Jurkat, Clone E6-1 (cell line): ENCODE measurements at regions not wholly inside any gene's neighbourhood (a gene's known extent, or its start where the extent isn't known, plus 50 kb on each side); places are given as distances from the start of the nearest gene placed in this dataset.
"Not testable (repeated sequence)": the region's sequence is repeated elsewhere in the genome, so short reads cannot be mapped to it uniquely, and the experiment has no call there.

ENCODE experiments used
- DNase-seq: peaks from one replicate; pipeline ENCODE4 v3.0.0-alpha.2; 2011; ENCODE audit warnings: low read depth, low spot score
- H3K4me3 ChIP-seq: 2 replicates; pipeline ENCODE4 v1.5.1; 2011; ENCODE audit warnings: mild to moderate bottlenecking, low read length, control low read depth, moderate library complexity

DNA sequence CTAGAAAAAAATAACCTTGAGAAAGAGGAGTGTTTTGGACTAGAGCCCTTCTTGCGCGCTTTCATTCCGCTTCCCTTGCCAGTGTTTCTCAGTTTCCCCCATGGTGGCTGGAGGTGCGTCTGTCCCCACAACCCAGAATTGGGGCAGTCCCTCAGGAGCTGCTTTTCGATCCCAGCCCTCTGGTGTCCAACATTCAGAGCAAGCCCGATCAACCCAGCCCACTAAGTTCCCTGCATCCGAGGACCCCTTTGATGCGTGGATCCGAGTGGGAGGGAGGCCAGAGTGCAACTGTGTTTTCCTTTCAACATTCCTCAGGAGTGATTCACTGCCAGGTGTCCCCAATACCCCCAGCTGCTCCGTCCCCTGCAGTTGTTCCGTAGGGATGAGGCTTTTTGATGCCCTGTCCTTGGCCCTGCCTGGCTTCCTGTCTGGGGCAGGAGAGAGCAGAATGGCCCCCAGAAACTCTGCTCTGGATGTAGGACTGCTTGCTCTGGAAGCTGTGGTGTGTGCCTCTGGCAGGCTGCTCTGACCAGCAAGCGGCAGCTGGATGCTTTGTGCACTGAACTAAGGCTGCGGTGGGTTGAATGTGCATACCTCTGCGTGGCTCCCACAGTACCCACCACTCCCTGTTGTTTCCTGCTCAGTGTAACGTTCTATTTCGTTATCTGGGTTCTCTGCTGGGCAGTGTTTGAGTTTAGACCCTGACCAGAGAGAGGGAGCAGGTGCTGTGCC, 117.5 kb downstream of the BOD1 start:
- no peak overlapping the region for H3K4me3 ChIP-seq
- DNase-seq, result no peak

- DNase-seq, result no peak
- H3K4me3 ChIP-seq, result no peak overlapping the region
Measured at GRCh38 chr5:173498286-173498685, 118.2 kb downstream of the BOD1 start.

DNA sequence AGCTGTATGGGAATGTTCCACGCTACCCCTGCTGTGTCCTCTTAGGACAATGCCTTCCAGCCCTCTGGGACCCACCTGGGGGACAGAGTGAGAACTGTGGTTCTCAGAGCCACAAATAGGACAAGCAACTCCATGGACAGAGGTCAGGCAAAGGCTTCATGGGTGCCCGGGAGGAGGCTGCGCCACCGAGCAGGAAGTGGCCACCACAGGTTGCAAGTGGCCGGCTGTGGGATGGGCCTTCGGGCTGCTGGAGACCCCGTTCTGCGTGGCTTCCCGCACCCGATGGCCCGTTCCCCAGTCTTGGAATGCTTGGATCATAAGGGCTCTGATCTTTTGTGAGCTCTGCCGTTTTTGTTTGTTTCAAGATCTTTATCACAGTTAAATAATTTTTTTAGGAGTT, 118.8 kb downstream of the BOD1 start:
- DNase-seq, result no peak

DNA sequence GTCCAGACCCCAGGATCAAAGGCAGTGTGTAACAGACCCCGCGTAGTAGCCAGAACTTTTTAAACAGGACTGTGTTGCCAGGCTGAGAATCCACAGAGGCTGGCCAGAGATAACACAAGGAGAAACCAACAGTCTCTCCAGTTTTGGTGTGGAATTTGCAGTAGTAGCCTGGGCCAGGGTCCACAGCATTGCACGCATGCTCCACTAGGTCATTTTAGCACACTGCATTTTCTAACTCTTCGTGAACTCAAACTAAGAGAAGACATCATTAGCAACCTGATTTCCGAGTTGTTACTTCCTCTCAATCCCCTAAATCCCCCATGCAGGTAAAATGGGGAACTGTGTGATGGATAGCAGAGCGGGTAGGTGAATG, 119.6 kb downstream of the BOD1 start:
- DNase-seq, result no peak
- H3K4me3 ChIP-seq, result no peak overlapping the region

More for the DNA sequence above, 118.8 kb downstream of the BOD1 start:
- H3K4me3 ChIP-seq, result no peak overlapping the region

DNA sequence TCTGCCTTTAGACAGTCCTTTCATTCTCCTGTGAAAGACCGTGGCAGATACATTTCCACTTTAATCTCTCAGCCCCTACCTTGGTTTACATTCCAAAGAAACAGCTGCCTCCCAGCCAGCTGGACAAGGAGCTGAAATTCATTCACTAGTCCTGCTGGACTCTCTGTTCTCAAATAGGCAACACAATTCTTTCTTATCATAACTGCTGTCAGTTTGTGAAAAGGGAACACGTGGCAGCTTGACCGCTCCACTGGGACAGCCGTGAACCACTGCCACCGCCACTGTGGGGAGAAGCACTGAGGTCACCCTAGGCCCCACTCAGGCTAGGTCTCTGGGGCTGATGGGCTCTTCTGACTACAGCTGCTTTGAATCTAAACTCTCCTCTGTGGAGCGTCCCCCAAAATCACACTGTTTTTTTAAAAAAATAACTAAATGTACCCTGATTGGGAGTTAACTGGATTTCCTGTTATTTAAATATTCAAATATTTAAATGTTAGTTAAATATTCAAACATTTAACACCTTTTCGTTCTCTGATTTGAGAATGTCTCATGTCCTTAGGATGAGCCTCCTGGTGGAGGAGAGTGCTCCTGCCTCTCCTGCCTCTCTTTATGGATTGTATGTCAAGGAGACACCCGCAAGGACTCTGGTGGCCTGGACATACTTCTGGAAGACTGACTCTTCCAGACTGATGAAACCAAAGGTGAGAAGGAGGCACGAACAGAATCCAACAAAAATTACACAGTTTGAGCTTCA, 120.1 kb downstream of the BOD1 start:
- no peak for DNase-seq
- no peak overlapping the region for H3K4me3 ChIP-seq

- no peak overlapping the region for H3K4me3 ChIP-seq
- DNase-seq, result no peak
Measured at GRCh38 chr5:173495225-173495904, 121.1 kb downstream of the BOD1 start.

GRCh38 chr5:173494446-173494845, 122.0 kb downstream of the BOD1 start:
- H3K4me3 ChIP-seq, result no peak overlapping the region
- DNase-seq, result no peak

DNA sequence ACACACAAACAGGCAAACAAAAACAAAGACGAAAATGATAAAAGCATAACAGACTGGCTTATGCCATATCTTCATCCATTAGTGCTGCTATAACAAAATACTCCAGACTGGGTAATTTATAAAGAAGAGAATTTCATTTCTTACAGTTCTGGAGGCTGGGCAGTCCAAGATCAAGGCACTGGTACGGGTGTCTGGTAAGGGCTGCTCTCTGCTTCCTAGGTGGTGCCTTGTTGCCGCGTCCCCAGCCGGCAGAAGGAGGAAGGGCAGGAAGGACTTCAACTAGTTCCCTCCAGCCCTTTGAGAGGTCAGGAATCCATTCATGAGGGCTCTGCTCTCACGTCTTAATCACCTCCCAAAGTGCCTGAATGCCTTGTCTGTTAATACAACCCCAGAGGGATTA, 122.6 kb downstream of the BOD1 start:
- DNase-seq, result no peak
- H3K4me3 ChIP-seq, result no peak overlapping the region

DNA sequence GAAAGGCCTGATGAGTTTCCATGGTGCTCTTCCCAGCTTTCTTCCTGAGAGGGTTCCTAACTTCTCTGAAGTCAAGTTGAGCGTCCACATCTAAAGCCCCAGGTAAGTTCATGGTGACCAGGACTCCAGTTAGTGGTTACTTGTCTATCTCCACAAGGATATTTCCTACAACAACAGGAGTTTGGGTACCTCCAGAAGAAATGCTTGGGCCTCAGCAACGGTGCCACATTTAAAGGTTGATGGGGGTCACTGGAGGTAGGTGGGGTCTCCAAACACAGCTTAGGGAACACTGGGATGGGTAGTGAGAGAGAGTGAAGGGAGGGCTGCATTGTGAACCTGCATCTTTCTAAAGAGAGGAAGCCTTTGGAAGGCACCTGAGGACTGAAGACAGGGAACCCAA, 123.4 kb downstream of the BOD1 start:
- no peak for DNase-seq
- no peak overlapping the region for H3K4me3 ChIP-seq

- no peak overlapping the region for H3K4me3 ChIP-seq
- DNase-seq, result no peak
Measured at GRCh38 chr5:173490681-173491080, 125.8 kb downstream of the BOD1 start.

DNA sequence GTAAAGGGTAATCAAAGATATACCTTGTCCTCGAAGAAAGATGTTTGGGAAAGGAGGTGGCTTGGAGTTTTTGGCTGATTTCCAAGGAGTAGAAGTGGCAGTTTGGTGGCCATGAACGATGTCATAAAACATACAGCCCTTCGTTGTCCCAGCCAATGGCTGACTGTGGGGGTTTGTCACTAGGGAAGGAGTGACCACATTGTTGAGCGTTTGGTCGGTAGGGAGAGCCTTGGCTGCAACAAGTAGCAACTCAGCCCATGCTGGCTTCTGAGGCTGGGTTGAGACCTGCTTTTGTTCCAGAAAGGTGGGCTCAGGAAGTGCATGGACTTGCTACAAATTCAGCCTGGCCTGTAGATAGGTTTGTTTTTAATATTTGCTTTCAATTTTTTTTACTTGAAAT, 128.3 kb downstream of the BOD1 start:
- DNase-seq, result no peak

DNA sequence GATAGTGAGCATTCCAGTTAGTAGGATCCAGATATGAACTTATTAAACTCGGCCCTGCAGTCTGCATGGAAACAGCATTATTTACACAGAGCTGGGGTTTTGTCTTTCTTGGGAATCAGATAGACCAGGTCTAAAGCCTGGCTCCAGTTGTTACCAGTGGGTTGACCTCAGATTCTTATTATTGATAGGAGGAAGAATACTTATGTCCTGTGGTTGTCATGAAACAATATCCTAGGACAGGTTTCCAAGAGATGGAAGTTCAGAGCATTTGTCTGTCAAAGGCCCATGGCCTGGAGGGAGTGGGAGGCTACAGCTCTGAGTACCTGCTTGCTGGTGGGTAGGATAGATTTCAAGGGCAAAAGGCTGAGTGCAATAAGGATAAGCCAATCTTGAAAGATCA, 129.2 kb downstream of the BOD1 start:
- no peak for DNase-seq
- no peak overlapping the region for H3K4me3 ChIP-seq

More for the DNA sequence above, 128.3 kb downstream of the BOD1 start:
- H3K4me3 ChIP-seq, result no peak overlapping the region

GRCh38 chr5:173486355-173487225, 129.9 kb downstream of the BOD1 start:
- H3K4me3 ChIP-seq, result no peak overlapping the region
- no peak for DNase-seq

DNA sequence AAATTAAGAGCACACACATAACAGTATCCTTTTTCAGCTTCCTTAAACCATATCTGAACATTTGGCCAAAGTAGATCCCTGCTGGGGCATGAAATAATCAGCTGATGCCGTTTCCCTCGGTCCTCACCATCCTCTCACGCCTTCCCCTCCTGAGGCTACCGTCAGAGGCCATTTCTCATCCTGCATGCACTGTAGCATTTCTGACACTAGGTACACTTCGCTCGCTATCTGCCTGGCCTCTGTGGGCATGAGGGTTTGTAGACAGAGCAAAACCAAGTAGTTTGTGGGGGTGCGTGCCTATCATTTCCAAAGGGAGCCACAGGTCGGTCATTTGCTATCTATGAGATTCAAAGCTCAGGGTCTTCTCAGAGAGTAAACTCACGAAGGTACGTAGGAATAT, 131.9 kb downstream of the BOD1 start:
- no peak overlapping the region for H3K4me3 ChIP-seq
- no peak for DNase-seq

DNA sequence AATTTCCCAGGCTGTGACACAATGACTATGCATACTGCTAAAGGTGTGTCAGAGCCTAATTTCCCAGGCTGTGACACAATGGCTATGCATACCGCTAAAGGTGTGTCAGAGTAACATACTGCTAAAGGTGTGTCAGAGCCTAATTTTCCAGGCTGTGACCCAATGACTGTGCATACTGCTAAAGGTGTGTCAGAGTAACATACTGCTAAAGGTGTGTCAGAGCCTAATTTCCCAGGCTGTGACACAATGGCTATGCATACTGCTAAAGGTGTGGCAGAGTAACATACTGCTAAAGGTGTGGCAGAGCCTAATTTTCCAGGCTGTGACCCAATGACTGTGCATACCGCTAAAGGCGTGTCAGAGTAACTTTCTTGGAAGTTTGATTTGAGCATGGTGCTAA, 132.9 kb downstream of the BOD1 start:
- not testable (repeated sequence) for H3K4me3 ChIP-seq, DNase-seq

GRCh38 chr5:173483160-173483559, 133.3 kb downstream of the BOD1 start:
- no peak overlapping the region for H3K4me3 ChIP-seq
- DNase-seq, result no peak

DNA sequence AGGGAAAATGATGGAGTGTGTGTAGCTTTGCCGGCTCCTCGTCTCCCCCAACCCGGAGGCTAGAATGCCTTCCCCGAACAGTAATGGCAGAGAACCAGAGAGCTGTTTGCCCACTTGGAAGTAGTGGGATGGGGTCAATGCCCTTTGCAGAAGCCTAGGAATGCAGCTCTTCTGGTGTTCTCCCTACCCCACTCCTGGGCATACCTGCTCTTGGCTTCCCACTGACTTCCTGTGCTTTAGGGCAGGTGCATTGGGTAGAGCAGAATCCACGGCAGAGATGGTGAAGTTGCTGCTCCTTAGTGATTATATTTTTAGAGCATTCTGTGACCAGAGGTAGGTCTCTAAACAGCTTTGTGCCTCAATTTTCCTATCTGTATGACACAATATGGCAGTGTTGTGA, 134.6 kb downstream of the BOD1 start:
- no peak for DNase-seq
- no peak overlapping the region for H3K4me3 ChIP-seq

GRCh38 chr5:173480896-173481295, 135.6 kb downstream of the BOD1 start:
- H3K4me3 ChIP-seq, result no peak overlapping the region
- no peak for DNase-seq

- H3K4me3 ChIP-seq, result no peak overlapping the region
- no peak for DNase-seq
Measured at GRCh38 chr5:173479711-173480110, 136.7 kb downstream of the BOD1 start.
